GM21390 (cell line): ENCODE measurements at regions not wholly inside any gene's neighbourhood (a gene's known extent, or its start where the extent isn't known, plus 50 kb on each side); places are given as distances from the start of the nearest gene placed in this dataset.
"Not testable (repeated sequence)": the region's sequence is repeated elsewhere in the genome, so short reads cannot be mapped to it uniquely, and the experiment has no call there.

Source experiments
- ATAC-seq: cut with Tn5 transposase; IDR thresholded peaks from one replicate; pipeline ENCODE4 v1.9.1; 2021; ENCODE audit not compliant: unreplicated experiment

- ATAC-seq: no peak
These were observed 256.9 kb downstream of the SPRY2 start for GRCh38 chr13:80083853-80084676.

GRCh38 chr13:80083081-80083852 is 257.7 kb downstream of the SPRY2 start:
- no peak for ATAC-seq

GRCh38 chr13:80082396-80083080 is 258.4 kb downstream of the SPRY2 start:
- no peak for ATAC-seq

GRCh38 chr13:80074811-80075210 is 266.1 kb downstream of the SPRY2 start:
- no peak for ATAC-seq

GRCh38 chr13:80074143-80074752 is 266.7 kb downstream of the SPRY2 start:
- ATAC-seq: no peak

GRCh38 chr13:80072231-80072630 is 268.7 kb downstream of the SPRY2 start:
- ATAC-seq: no peak

- ATAC-seq: no peak
These were observed 270.8 kb downstream of the SPRY2 start for GRCh38 chr13:80070024-80070703.

GRCh38 chr13:80069374-80069773 is 271.6 kb downstream of the SPRY2 start:
- no peak for ATAC-seq

GRCh38 chr13:80065996-80066395 is 274.9 kb downstream of the SPRY2 start:
- ATAC-seq: no peak

GRCh38 chr13:80062416-80062815 is 278.5 kb downstream of the SPRY2 start:
- not testable (repeated sequence) for ATAC-seq

- ATAC-seq: no peak
These were observed 281.1 kb downstream of the SPRY2 start for GRCh38 chr13:80059789-80060188.

- no peak for ATAC-seq
These were observed 282.3 kb downstream of the SPRY2 start for GRCh38 chr13:80058626-80059025.

GRCh38 chr13:80055847-80056246 is 285.1 kb downstream of the SPRY2 start:
- no peak for ATAC-seq

GRCh38 chr13:80054806-80055205 is 286.1 kb downstream of the SPRY2 start:
- no peak for ATAC-seq

GRCh38 chr13:80052286-80052685 is 288.6 kb downstream of the SPRY2 start:
- ATAC-seq: no peak

- ATAC-seq: no peak
These were observed 290.7 kb downstream of the SPRY2 start for GRCh38 chr13:80050252-80050651.

GRCh38 chr13:80048802-80049201 is 292.1 kb downstream of the SPRY2 start:
- peak; percentile 97 for ATAC-seq

GRCh38 chr13:80048030-80048429 is 292.9 kb downstream of the SPRY2 start:
- no peak for ATAC-seq

- ATAC-seq: no peak
These were observed 293.5 kb downstream of the SPRY2 start for GRCh38 chr13:80047406-80047805.

GRCh38 chr13:80040981-80041317 is 300.0 kb downstream of the SPRY2 start:
- ATAC-seq: no peak
